GM13977 (cell line): ENCODE measurements at regions not wholly inside any gene's neighbourhood (a gene's known extent, or its start where the extent isn't known, plus 50 kb on each side); places are given as distances from the start of the nearest gene placed in this dataset.

Experiments used
- DNase-seq: peaks from one replicate; pipeline ENCODE4 v3.0.0; 2012; ENCODE audit warnings: low spot score
- in situ Hi-C: fragments of 300-500 bp; cut with MboI; formaldehyde crosslinking; loops from one replicate; pipeline ENCODE4 v1.12.0; 2022; ENCODE audit warnings: low sequenced_read_pairs, low pct_unique_long_range_greater_than_20kb, mixed read lengths, inconsistent platforms; ENCODE audit not compliant: unreplicated experiment
- TF ChIP-seq, protein P1 (sequence below): IDR thresholded peaks from 2 replicates; pipeline ENCODE4 v1.5.1; 2012; ENCODE audit warnings: mild to moderate bottlenecking, control low read depth; ENCODE audit not compliant: insufficient read depth; ENCODE audit errors: extremely low read depth, missing control alignments

DNA sequence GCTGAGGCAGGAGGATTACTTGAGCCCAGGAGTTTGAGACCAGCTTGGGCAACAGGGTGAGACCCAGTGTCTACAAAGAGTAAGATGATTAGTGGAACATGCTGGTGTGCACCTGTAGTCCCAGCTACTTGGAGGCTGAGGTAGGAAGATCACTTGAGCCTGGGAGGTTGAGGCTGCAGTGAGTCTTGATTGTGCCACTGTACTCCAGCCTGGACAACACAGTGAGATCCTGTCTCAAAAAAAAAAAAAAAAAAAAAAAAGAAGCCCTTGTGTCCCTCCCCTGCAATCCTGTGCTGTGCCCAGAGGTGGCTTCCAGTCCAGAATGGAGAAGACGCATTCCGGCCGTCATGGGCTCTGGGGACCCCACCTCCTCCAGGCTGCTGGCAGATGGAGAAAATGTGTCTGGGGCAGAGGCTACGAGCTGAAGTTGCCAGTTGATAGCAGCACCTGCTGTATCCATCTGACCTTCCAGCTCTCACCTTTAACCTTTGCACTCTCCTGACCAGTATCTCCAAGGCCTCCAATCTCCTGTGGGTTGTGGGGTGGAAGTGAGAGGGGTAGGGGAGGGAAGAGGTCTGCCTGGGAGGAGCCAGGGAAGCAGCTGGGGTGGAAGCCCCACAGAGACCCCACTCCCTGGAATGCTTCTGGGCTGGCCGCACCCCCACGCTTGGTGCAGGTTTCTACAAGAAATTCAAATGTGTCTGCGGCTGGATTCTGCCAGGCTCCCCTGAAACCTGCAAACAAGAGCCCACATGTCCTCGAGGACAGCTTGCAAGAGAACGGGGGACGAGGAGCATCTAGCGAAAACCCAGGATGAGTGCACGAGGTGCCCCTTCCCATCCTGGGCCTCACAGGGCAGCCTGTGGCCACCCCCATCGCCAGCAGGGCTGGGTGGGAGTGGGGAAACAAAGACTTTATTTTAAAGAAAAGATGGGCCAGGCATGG, 148.3 kb upstream of the IER5L start:
- in situ Hi-C loops: no loop called here
- DNase-seq: no peak
- TF ChIP-seq, protein P1, sequence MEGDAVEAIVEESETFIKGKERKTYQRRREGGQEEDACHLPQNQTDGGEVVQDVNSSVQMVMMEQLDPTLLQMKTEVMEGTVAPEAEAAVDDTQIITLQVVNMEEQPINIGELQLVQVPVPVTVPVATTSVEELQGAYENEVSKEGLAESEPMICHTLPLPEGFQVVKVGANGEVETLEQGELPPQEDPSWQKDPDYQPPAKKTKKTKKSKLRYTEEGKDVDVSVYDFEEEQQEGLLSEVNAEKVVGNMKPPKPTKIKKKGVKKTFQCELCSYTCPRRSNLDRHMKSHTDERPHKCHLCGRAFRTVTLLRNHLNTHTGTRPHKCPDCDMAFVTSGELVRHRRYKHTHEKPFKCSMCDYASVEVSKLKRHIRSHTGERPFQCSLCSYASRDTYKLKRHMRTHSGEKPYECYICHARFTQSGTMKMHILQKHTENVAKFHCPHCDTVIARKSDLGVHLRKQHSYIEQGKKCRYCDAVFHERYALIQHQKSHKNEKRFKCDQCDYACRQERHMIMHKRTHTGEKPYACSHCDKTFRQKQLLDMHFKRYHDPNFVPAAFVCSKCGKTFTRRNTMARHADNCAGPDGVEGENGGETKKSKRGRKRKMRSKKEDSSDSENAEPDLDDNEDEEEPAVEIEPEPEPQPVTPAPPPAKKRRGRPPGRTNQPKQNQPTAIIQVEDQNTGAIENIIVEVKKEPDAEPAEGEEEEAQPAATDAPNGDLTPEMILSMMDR: no peak

GRCh38 chr9:129324808-129325502, 146.9 kb upstream of the IER5L start:
- no peak for DNase-seq
- TF ChIP-seq, protein P1: no peak
- in situ Hi-C loops: no loop called here

GRCh38 chr9:129323999-129324553, 146.0 kb upstream of the IER5L start:
- TF ChIP-seq, protein P1: no peak
- in situ Hi-C loops: no loop called here
- no peak for DNase-seq

- in situ Hi-C loops: no loop called here
- no peak for DNase-seq
- TF ChIP-seq, protein P1: no peak
These were observed 145.4 kb upstream of the IER5L start for GRCh38 chr9:129323376-129323998.

GRCh38 chr9:129322641-129323375, 144.7 kb upstream of the IER5L start:
- TF ChIP-seq, protein P1: no peak
- in situ Hi-C loops: no loop called here
- no peak for DNase-seq
